GM18508 (cell line): ENCODE measurements at regions not wholly inside any gene's neighbourhood (a gene's known extent, or its start where the extent isn't known, plus 50 kb on each side); places are given as distances from the start of the nearest gene placed in this dataset.

ENCODE experiments used
- ATAC-seq: cut with Tn5 transposase; IDR thresholded peaks from one replicate; pipeline ENCODE4 v1.9.1; 2021; ENCODE audit warnings: moderate number of reproducible peaks; ENCODE audit not compliant: insufficient read depth, unreplicated experiment

GRCh38 chr1:212188599-212189351, 96.4 kb upstream of the PPP2R5A start:
- ATAC-seq: no peak

GRCh38 chr1:212189352-212189738, 95.9 kb upstream of the PPP2R5A start:
- no peak for ATAC-seq

DNA sequence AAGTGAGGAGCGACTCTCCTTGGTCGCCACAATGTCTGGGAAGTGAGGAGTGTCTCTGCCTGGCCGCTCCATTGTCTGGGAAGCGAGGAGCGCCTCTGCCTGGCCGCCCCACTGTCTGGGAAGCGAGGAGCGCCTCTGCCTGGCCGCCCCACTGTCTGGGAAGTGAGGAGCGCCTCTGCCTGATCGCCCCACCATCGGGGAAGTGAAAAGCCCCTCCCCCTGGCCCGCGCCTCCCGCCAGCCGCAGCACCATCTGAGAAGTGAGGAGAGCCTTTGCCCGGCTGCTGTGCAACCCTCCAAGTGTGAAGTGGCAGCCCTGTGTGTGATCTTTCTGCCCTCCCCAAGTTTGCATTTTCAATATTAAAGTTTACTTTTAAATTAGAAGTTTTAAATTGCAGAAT, 95.0 kb upstream of the PPP2R5A start:
- no peak for ATAC-seq

GRCh38 chr1:212192261-212192998, 92.8 kb upstream of the PPP2R5A start:
- no peak for ATAC-seq

DNA sequence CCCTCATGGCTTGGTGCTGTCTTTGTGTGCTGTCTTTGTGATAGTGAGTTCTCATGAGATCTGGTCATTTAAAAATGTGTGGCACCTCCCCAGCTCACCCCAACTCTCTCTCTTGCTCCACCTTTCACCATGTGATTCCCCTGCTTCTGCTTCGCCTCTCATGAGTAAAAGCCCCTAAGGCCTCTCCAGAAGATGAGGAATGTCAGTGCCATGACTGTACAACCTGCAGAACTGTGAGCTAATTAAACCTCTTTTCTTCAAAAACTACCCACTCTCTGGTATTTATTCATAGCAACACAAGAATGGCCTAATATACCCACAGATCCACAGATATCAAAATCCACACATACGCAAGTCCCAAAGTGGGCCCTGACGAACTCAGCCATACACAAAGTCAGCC, 88.9 kb upstream of the PPP2R5A start:
- ATAC-seq: no peak

DNA sequence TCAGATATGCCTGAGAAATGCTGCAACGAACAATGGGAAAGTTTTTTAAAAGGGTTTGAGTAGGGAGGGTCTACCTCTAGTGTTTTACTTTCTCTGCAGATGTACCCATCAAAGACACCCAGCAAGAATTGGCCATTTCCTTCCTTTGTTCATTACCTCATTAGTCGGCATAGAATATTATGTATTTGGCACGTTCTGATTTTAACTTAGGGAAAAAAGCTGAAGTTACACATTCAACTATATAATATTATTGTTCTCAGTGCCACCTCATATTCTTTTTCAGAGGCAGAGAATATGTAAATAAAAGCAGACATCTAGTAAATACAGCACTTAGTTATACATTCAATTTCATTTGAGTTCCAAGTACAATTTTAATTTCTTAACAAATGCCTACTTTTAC, 83.7 kb upstream of the PPP2R5A start:
- ATAC-seq: no peak

- no peak for ATAC-seq
Measured at GRCh38 chr1:212203630-212204029, 81.6 kb upstream of the PPP2R5A start.

DNA sequence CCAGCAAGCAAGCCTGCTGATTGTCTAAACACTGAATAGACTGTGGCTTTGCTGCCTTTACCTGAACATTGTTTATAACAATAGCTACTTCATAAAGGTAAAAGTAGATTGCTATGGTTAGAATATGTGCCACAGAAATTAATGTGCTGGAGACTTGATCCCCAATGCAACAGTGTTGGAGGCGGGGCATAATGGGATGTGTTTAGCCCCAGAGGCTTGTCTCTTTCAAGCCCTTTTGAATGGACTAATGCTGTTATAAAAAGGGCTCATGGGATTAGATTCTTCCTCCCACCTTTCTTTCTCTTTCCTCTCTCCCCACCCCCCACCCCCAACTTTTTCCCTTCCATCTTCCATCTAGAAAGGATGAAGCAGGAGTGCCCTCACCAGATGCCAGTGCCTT, 80.2 kb upstream of the PPP2R5A start:
- no peak for ATAC-seq

GRCh38 chr1:212205843-212206242, 79.4 kb upstream of the PPP2R5A start:
- no peak for ATAC-seq

DNA sequence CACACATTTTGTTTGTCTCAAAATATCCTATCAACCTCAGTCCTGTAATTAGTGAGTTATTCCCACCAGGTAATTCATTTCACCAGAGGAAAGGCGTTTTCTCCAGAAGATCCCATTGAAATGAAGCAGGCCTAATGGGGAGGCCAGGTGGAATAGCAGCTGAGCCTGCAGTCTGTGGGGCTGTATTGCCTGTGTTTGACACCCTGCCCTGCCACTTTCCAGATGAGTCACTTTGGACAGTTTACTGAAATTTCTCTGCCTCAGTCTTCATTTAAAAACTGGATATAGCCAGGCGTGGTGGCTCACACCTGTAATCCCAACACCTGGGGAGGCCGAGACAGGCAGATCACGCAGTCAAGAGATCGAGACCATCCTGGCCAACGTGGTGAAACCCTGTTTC, 78.1 kb upstream of the PPP2R5A start:
- no peak for ATAC-seq

DNA sequence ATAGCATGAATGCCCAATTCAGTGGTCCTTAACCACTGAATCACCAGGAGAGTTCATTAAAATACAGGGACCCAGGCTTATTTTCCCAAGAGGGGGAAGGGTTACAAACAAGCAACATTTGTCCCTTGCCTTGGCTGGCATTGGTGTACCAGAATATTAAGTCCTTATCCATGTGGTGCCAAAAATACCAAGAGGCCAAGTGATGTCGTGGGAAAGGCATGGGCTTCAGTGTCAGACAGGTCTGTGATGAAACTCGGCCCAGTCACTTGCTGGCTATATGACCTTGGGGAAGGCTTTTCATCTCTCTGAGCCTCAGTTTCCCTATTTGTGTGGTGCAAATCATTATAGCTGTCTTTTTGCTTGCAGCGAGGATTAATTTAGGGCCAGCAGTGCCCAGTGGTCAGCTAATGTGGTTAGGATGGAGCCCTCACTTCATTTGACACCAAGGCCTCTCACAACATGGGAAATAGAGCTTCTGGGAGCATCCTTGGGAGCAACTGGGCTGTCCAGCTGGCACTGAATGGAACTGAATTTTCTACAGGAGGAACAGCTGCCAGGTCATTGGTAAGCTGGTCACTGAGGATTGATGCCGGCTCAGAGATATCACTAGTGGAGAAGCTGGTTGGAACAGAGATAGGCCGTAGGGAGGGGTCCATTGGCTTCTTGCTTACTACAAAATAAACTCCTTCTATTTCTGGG, 77.2 kb upstream of the PPP2R5A start:
- ATAC-seq: no peak

GRCh38 chr1:212208978-212209644, 76.1 kb upstream of the PPP2R5A start:
- ATAC-seq: no peak

DNA sequence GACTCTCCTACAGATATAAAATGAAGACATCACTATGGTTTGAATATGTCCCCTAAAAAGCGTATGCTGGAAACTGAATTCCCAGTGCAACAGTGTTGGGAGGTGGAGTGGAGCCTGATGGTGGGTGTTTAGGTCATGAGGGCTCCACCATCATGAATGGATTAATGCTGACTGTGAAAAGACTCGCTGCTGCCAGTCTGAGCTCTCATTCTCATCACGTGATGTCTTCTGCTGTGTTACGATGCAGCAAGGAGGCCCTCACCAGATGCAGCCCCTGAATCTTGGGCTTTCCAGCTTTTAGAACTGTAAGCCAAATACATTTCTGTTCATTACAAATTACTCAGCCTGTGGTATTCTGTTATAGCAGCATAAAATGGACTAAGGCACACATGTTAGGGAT, 73.8 kb upstream of the PPP2R5A start:
- ATAC-seq: no peak

- ATAC-seq: no peak
Measured at GRCh38 chr1:212212343-212212742, 72.9 kb upstream of the PPP2R5A start.

DNA sequence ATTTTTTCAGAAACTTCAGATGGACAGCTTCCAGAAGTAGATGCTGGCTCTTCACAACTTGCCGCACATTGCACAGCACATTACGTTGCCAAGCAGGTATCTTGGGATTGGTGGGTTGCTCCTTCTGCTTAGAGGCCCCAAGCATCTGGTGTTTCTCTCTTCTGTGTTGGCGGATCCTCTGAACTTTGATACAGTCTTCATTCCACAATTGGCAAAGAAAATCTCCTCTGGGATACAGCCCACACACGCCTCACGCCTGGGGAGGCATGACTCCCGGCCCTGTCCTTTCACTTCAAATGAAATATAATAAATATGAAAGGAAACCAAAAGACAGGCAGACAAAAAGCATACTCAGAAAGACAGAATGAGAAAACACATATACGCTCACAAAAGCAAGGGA, 72.3 kb upstream of the PPP2R5A start:
- ATAC-seq: no peak

- no peak for ATAC-seq
Measured at GRCh38 chr1:212213784-212214183, 71.4 kb upstream of the PPP2R5A start.

- ATAC-seq: no peak
Measured at GRCh38 chr1:212214325-212214724, 70.9 kb upstream of the PPP2R5A start.

- no peak for ATAC-seq
Measured at GRCh38 chr1:212215910-212216309, 69.3 kb upstream of the PPP2R5A start.

DNA sequence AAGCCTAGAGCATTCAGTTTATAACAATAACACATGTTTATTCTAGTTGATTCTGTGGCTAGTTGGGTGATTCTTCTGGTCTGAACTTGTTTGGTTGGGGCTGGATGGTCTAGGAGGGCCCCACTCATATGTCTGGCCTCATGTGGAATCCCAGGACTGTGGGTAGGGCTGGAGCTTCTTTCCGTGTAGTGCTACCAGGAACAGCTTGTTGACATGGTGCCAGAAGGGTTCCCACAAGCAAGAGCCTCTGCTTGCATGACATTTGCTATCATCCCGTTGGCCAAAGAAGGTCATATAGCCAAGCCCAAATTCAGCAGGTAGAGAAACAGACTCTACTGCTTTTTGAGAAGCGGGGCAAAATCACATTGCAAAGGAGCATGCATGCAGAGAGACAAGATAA, 67.6 kb upstream of the PPP2R5A start:
- ATAC-seq: no peak

DNA sequence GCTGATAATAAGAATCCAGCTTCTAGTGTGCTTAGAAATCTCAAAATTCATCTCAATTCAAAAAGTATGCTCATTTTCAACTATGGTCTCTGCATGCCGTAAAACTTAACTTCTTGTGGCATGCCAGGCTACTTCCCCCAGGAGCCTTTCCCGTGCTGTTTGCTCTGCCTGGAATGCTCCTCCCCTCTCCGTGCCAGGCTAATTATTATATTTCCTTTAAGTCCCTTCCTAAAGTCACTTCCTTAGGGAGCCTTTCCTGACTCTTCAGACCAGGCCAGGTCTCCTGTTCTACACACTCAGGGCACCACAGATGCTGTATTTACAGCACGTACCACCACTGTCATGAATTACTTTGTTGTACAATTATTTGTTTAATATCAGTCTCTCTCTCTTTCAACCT, 67.1 kb upstream of the PPP2R5A start:
- no peak for ATAC-seq

DNA sequence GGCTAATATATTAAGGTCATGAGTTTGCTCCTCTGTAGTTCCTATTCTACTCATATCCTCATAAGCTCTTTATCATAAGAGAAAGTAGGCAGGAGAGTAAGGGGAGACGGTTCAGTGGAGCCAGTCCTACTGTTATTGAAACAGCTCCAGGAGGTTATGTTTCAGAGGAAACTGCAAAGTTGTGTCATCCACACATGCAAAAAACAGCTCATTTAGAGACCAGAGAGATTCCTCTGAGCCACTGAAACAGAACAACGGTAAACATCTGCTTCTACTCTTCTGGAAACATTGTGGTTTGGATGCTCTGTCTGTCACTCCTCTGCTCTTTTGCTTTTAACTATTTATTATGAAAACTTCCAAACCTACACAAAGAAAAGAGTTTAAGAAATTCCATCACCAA, 66.3 kb upstream of the PPP2R5A start:
- ATAC-seq: peak; percentile 77
